Lung (tissue), 11 donors: ENCODE measurements at regions not wholly inside any gene's neighbourhood (a gene's known extent, or its start where the extent isn't known, plus 50 kb on each side); places are given as distances from the start of the nearest gene placed in this dataset.

Experiments
- ATAC-seq: fragments of 200-7000 bp; cut with Tn5 transposase; one replicate; pipeline ENCODE4 v1.9.1; 2020; ENCODE audit warnings: moderate number of reproducible peaks; ENCODE audit not compliant: insufficient read depth, low FRiP score
- DNase-seq, 3 donors: peaks; one replicate each; pipeline ENCODE4 v3.0.0-alpha.2; 2013 to 2017
- H3K27ac ChIP-seq, 2 donors: one replicate each; pipeline ENCODE4 v1.5.1; 2013; ENCODE audit warnings: mild to moderate bottlenecking in 2 of 2, moderate library complexity in 2 of 2, control low read depth in 1 of 2, inconsistent platforms in 1 of 2, low read depth in 1 of 2, low read length in 1 of 2
- H3K27me3 ChIP-seq, 3 donors: one replicate each; pipeline ENCODE4 v1.5.1; 2013; ENCODE audit warnings: low read length in 2 of 3; ENCODE audit not compliant: control insufficient read depth in 3 of 3, insufficient read depth in 3 of 3
- H3K36me3 ChIP-seq, 4 donors: one replicate each; pipeline ENCODE4 v1.5.1; 2013; ENCODE audit warnings: low read length in 4 of 4, mild to moderate bottlenecking in 1 of 4, moderate library complexity in 1 of 4; ENCODE audit not compliant: control insufficient read depth in 4 of 4, insufficient read depth in 4 of 4
- H3K4me1 ChIP-seq, 5 donors: one replicate each; pipeline ENCODE4 v1.5.1; 2013; ENCODE audit warnings: low read length in 5 of 5, mild to moderate bottlenecking in 2 of 5, moderate library complexity in 1 of 5; ENCODE audit not compliant: control insufficient read depth in 5 of 5, insufficient read depth in 5 of 5
- H3K4me3 ChIP-seq: one replicate; pipeline ENCODE4 v1.5.1; 2013; ENCODE audit warnings: mild to moderate bottlenecking, control low read depth, moderate library complexity
- H3K9ac ChIP-seq, 2 donors: one replicate each; pipeline ENCODE4 v1.5.1; 2013; ENCODE audit warnings: low read length in 2 of 2, control low read depth in 1 of 2; ENCODE audit not compliant: insufficient read depth in 1 of 2
- H3K9me3 ChIP-seq, 4 donors: one replicate each; pipeline ENCODE4 v1.5.1; 2013; ENCODE audit warnings: low read length in 3 of 4, mild to moderate bottlenecking in 1 of 4, moderate library complexity in 1 of 4; ENCODE audit not compliant: control insufficient read depth in 4 of 4, insufficient read depth in 3 of 4
- CTCF ChIP-seq: IDR thresholded peaks from 2 replicates; pipeline ENCODE4 v1.5.1; 2012; ENCODE audit warnings: mild to moderate bottlenecking; ENCODE audit errors: control extremely low read depth, extremely low read depth
- WGBS, 2 donors: extraction: QIAGEN DNeasy Blood & Tissue Kit; methylation state at CpG; one replicate each; pipeline ENCODE4 v1.1.7; 2013; 5-methylcytosine and 5-hydroxymethylcytosine counted together
- donor health status: control.
- donor health status: control.
- donor health status: Bipolar disorder and iron deficiency.
- donor health status: healthy.
- donor health status: DM: yes; HTN: yes; CAD: no.

GRCh38 chr4:86498863-86499166 lies 95.3 kb upstream of the PTPN13 start:
- TF ChIP-seq CTCF, result no peak
- H3K4me1 ChIP-seq, result peaks cover 0 to 17% (median 0%) of the 10 kb centered on the region in 5 donors
- 36 to 52% methylated on average over 1 of the region's 1 CpG for WGBS, 2 donors
- no peak for DNase-seq
- no peak overlapping the region for H3K27ac ChIP-seq
- no peaks in the 10 kb centered on the region for H3K9me3 ChIP-seq
- no peak overlapping the region for H3K9ac ChIP-seq
- no peak for ATAC-seq
- no peaks in the 10 kb centered on the region for H3K36me3 ChIP-seq
- H3K4me3 ChIP-seq, result no peak overlapping the region
- H3K27me3 ChIP-seq, result no peaks in the 10 kb centered on the region

- Histone ChIP-seq H3K27me3 (no peaks in the 10 kb centered on the region), H3K36me3 (no peaks in the 10 kb centered on the region), H3K9me3 (no peaks in the 10 kb centered on the region), H3K27ac (no peak overlapping the region), H3K4me3 (no peak overlapping the region), H3K4me1 (peaks cover 0 to 17% (median 0%) of the 10 kb centered on the region in 5 donors), H3K9ac (no peak overlapping the region)
- DNase-seq, result no peak
- no peak for ATAC-seq
- TF ChIP-seq CTCF, result no peak
Measured at GRCh38 chr4:86500527-86500926, 93.6 kb upstream of the PTPN13 start.

- 86 to 97% methylated on average over 2 of the region's 2 CpGs for WGBS, 2 donors
- ATAC-seq, result no peak
Measured at GRCh38 chr4:86502081-86502480, 92.0 kb upstream of the PTPN13 start.

More at GRCh38 chr4:86502081-86502480, 92.0 kb upstream of the PTPN13 start:
- TF ChIP-seq CTCF, result no peak
- H3K9me3 ChIP-seq, result no peaks in the 10 kb centered on the region
- no peak overlapping the region for H3K4me3 ChIP-seq
- no peaks in the 10 kb centered on the region for H3K27me3 ChIP-seq
- no peak overlapping the region for H3K9ac ChIP-seq
- H3K27ac ChIP-seq, result no peak overlapping the region
- H3K36me3 ChIP-seq, result no peaks in the 10 kb centered on the region
- no peak for DNase-seq
- peaks cover 0 to 16% (median 0%) of the 10 kb centered on the region in 5 donors for H3K4me1 ChIP-seq
